RWPE2 (cell line): ENCODE measurements at regions not wholly inside any gene's neighbourhood (a gene's known extent, or its start where the extent isn't known, plus 50 kb on each side); places are given as distances from the start of the nearest gene placed in this dataset.
"Not testable (repeated sequence)": the region's sequence is repeated elsewhere in the genome, so short reads cannot be mapped to it uniquely, and the experiment has no call there.

Experiments
- ATAC-seq: fragments of 200-7000 bp; cut with Tn5 transposase; 3 replicates; pipeline ENCODE4 v1.9.1; 2021; ENCODE audit warnings: low read depth
- DNase-seq: peaks from one replicate; pipeline ENCODE4 v3.0.0-alpha.2; 2020; ENCODE audit warnings: low spot score
- H3K27ac ChIP-seq: fragments of 450-650 bp; 2 replicates; pipeline ENCODE4 v1.5.1; 2017; ENCODE audit warnings: mild to moderate bottlenecking; ENCODE audit not compliant: poor library complexity, severe bottlenecking
- H3K27me3 ChIP-seq: fragments of 250-450 bp; sonication (Bioruptor Pico); 2 replicates; pipeline ENCODE4 v1.5.1; 2021; ENCODE audit warnings: mild to moderate bottlenecking, moderate library complexity; ENCODE audit not compliant: insufficient read depth, poor library complexity, severe bottlenecking
- H3K36me3 ChIP-seq: fragments of 250-450 bp; sonication (Bioruptor Pico); 2 replicates; pipeline ENCODE4 v1.5.1; 2020; ENCODE audit warnings: low read depth, mild to moderate bottlenecking, moderate library complexity
- H3K4me1 ChIP-seq: fragments of 250-450 bp; sonication (Bioruptor Pico); 2 replicates; pipeline ENCODE4 v1.5.1; 2021; ENCODE audit warnings: mild to moderate bottlenecking, moderate library complexity; ENCODE audit not compliant: insufficient read depth, poor library complexity, severe bottlenecking
- H3K4me3 ChIP-seq: fragments of 250-450 bp; sonication (Bioruptor Pico); 2 replicates; pipeline ENCODE4 v1.5.1; 2021; ENCODE audit warnings: mild to moderate bottlenecking, moderate library complexity; ENCODE audit not compliant: severe bottlenecking
- H3K9me3 ChIP-seq: fragments of 250-450 bp; sonication (Bioruptor Pico); 2 replicates; pipeline ENCODE4 v1.5.1; 2021; ENCODE audit warnings: mild to moderate bottlenecking, moderate library complexity; ENCODE audit not compliant: severe bottlenecking
- TF ChIP-seq, protein P1 (sequence below): fragments of 450-650 bp; IDR thresholded peaks from one replicate; pipeline ENCODE4 v1.5.1; 2017; ENCODE audit warnings: mild to moderate bottlenecking, moderate library complexity; ENCODE audit not compliant: poor library complexity, severe bottlenecking

DNA sequence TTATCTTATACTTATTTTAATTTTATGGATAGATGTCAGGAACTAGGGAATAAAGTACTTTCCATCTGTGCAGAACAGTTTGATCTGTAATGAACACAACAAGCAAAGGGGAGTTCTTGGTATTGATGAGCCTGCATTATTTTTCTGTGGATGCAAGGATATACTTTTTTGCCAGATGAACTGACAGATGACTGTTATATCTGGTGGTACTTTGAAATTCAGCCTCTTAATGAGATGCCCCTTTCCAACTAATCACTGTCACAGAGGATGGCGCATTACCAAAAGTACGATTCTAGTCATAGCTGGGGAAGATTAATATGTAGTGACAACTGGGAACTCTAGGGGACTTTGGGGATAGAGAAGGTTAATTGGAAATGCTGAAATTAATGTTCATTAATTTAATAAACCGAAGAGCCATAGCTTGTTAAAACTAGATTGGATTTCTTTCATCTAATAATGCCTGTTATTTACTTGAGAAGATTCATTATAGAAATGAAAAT, 603.4 kb upstream of the CNTN5 start:
- TF ChIP-seq, protein P1, sequence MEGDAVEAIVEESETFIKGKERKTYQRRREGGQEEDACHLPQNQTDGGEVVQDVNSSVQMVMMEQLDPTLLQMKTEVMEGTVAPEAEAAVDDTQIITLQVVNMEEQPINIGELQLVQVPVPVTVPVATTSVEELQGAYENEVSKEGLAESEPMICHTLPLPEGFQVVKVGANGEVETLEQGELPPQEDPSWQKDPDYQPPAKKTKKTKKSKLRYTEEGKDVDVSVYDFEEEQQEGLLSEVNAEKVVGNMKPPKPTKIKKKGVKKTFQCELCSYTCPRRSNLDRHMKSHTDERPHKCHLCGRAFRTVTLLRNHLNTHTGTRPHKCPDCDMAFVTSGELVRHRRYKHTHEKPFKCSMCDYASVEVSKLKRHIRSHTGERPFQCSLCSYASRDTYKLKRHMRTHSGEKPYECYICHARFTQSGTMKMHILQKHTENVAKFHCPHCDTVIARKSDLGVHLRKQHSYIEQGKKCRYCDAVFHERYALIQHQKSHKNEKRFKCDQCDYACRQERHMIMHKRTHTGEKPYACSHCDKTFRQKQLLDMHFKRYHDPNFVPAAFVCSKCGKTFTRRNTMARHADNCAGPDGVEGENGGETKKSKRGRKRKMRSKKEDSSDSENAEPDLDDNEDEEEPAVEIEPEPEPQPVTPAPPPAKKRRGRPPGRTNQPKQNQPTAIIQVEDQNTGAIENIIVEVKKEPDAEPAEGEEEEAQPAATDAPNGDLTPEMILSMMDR: no peak
- H3K36me3 ChIP-seq: no peaks in the 10 kb centered on the region
- H3K4me1 ChIP-seq: no peaks in the 10 kb centered on the region
- H3K27me3 ChIP-seq: no peaks in the 10 kb centered on the region
- ATAC-seq (no peak), DNase-seq (no peak)
- no peaks in the 10 kb centered on the region for H3K9me3 ChIP-seq
- H3K4me3 ChIP-seq: no peak overlapping the region
- H3K27ac ChIP-seq: no peak overlapping the region

GRCh38 chr11:98423933-98424332, 596.8 kb upstream of the CNTN5 start:
- TF ChIP-seq, protein P1: no peak
- Histone ChIP-seq H3K27me3 (no peaks in the 10 kb centered on the region), H3K4me1 (no peaks in the 10 kb centered on the region), H3K9me3 (peaks cover 6% of the 10 kb centered on the region), H3K27ac (no peak overlapping the region), H3K4me3 (no peak overlapping the region), H3K36me3 (no peaks in the 10 kb centered on the region)
- ATAC-seq (no peak), DNase-seq (no peak)

DNA sequence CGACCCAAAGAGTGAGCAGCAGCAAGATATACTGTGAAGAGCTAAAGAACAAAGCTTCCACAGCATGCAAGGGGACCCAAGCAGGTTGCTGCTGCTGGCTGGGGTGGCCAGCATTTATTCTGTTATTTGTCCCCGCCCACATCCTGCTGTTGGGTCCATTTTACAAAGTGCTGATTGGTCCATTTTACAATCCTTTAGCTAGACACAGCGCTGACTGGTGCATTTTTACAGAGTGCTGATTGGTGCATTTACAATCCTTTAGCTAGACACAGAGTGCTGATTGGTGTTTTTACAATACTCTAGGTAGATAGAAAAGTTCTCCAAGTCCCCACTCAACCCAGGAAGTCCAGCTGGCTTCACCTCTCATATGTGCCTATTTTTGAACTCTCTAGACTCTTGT, 596.0 kb upstream of the CNTN5 start:
- H3K27ac ChIP-seq, H3K4me1 ChIP-seq, H3K36me3 ChIP-seq, ATAC-seq, H3K27me3 ChIP-seq, H3K9me3 ChIP-seq, H3K4me3 ChIP-seq, DNase-seq: not testable (repeated sequence)

GRCh38 chr11:98431463-98432359, 589.0 kb upstream of the CNTN5 start:
- TF ChIP-seq, protein P1: no peak
- H3K36me3 ChIP-seq: no peaks in the 10 kb centered on the region
- H3K27me3 ChIP-seq: no peaks in the 10 kb centered on the region
- DNase-seq (no peak), ATAC-seq (no peak)
- no peaks in the 10 kb centered on the region for H3K4me1 ChIP-seq
- H3K9me3 ChIP-seq: peaks cover 6% of the 10 kb centered on the region
- no peak overlapping the region for H3K27ac ChIP-seq
- no peak overlapping the region for H3K4me3 ChIP-seq

- TF ChIP-seq, protein P1: no peak
- DNase-seq: no peak
- no peaks in the 10 kb centered on the region for H3K27me3 ChIP-seq
- no peaks in the 10 kb centered on the region for H3K36me3 ChIP-seq
- no peak overlapping the region for H3K4me3 ChIP-seq
- H3K27ac ChIP-seq: no peak overlapping the region
- ATAC-seq: no peak
- H3K4me1 ChIP-seq: no peaks in the 10 kb centered on the region
- H3K9me3 ChIP-seq: no peaks in the 10 kb centered on the region
These were observed 586.5 kb upstream of the CNTN5 start for GRCh38 chr11:98434296-98434695.
